ENCODE measurements at regions not wholly inside any gene's neighbourhood (a gene's known extent, or its start where the extent isn't known, plus 50 kb on each side); places are given as distances from the start of the nearest gene placed in this dataset.
A peak's percentile ranks its signal among the peaks of the same experiment; 100 is the strongest.

GRCh38 chr3:40790746-40791145, 266.0 kb downstream of the ZNF621 start:
- DNase-seq, result no peak
- TF ChIP-seq, protein P1, sequence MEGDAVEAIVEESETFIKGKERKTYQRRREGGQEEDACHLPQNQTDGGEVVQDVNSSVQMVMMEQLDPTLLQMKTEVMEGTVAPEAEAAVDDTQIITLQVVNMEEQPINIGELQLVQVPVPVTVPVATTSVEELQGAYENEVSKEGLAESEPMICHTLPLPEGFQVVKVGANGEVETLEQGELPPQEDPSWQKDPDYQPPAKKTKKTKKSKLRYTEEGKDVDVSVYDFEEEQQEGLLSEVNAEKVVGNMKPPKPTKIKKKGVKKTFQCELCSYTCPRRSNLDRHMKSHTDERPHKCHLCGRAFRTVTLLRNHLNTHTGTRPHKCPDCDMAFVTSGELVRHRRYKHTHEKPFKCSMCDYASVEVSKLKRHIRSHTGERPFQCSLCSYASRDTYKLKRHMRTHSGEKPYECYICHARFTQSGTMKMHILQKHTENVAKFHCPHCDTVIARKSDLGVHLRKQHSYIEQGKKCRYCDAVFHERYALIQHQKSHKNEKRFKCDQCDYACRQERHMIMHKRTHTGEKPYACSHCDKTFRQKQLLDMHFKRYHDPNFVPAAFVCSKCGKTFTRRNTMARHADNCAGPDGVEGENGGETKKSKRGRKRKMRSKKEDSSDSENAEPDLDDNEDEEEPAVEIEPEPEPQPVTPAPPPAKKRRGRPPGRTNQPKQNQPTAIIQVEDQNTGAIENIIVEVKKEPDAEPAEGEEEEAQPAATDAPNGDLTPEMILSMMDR (IDR thresholded peaks at IDR 0.05), result no peak

DNA sequence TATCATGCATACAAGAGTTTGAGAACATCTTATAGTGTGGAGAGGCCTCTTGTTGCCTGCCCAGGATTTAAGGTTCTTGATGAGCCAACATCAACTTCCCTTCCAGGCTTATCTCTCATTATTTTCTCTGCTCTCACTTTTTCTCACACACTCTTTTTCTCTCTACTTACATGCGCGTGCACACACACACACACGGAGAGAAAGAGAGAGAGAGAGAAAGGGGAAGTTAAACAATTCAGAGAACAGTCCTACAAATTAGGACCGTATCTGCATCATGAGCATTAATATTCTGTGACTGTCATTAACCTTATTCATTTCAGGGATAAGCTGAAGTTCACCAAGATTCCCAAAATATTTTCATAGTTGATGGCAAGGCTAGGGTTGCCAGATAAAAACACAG, 269.0 kb downstream of the ZNF621 start:
- H2AFZ ChIP-seq (ENCODE audit: insufficient read depth, low read depth, low read length, poor library complexity, severe bottlenecking), result peak overlapping the region; percentile 32
- Mint-ChIP-seq H3K36me3 (no peaks in the 10 kb centered on the region), H3K27me3 (ENCODE audit: low read depth in 3 of 3) (peaks cover 2 to 3% (median 3%) of the 10 kb centered on the region in 3 donors), H3K9me3 (peaks cover 0 to 8% (median 2%) of the 10 kb centered on the region in 7 donors), H3K4me1 (peaks cover 10% of the 10 kb centered on the region), H3K27ac (no peak overlapping the region), H3K4me3 (no peak overlapping the region)
- H3K9me3 ChIP-seq (replicated peaks in 1 of 2; ENCODE audit: control insufficient read depth in 1 of 2, insufficient read depth in 1 of 2, low read length in 2 of 2), result no peaks in the 10 kb centered on the region
- TF ChIP-seq, protein P1 (IDR thresholded peaks at IDR 0.05), result no peak
- no peaks in the 10 kb centered on the region for H3K27me3 ChIP-seq (ENCODE audit: control insufficient read depth in 2 of 2, insufficient read depth in 2 of 2, low read length in 2 of 2)
- H4K20me1 ChIP-seq (ENCODE audit: insufficient read depth, low read length), result no peaks in the 10 kb centered on the region
- H3K4me3 ChIP-seq (replicated peaks in 1 of 3; ENCODE audit: low read depth in 2 of 3, low read length in 3 of 3), result no peak overlapping the region
- no peak overlapping the region for H3K27ac ChIP-seq (ENCODE audit: low read depth in 1 of 2, low read length in 2 of 2)
- no peak overlapping the region for H3K9ac ChIP-seq (ENCODE audit: insufficient read depth, low read length, poor library complexity, severe bottlenecking)
- no peaks in the 10 kb centered on the region for H3K79me2 ChIP-seq (ENCODE audit: insufficient read depth, low read length)
- intact Hi-C loops (cut with micrococcal nuclease), result loop anchor here in 1 of 2 donors (10.0 kb wide), 1 partner anchor 321 kb away; no protein-coding TSS in a partner anchor
- peaks cover 6 to 10% of the 10 kb centered on the region in 2 donors for H3K4me1 ChIP-seq (ENCODE audit: control insufficient read depth in 1 of 2, insufficient read depth in 2 of 2, low read length in 2 of 2)
- H3K36me3 ChIP-seq (replicated peaks in 1 of 2; ENCODE audit: control insufficient read depth in 1 of 2, insufficient read depth in 2 of 2, low read length in 2 of 2), result no peaks in the 10 kb centered on the region
- H3K4me2 ChIP-seq (replicated peaks; ENCODE audit: extremely low read depth, low read length, poor library complexity, severe bottlenecking), result no peak overlapping the region
- DNase-seq, result peak in 1 of 3 donors; percentile 9
- no CpG with 5 or more reads among the region's 4 CpGs for WGBS (ENCODE audit: insufficient coverage)

More at GRCh38 chr3:40790746-40791145, 266.0 kb downstream of the ZNF621 start:
- intact Hi-C loops (cut with micrococcal nuclease), result loop anchor here in 1 of 2 donors (10.0 kb wide), 1 partner anchor 324 kb away; no protein-coding TSS in a partner anchor
- Histone ChIP-seq H3K9me3 (replicated peaks in 1 of 2; ENCODE audit: control insufficient read depth in 1 of 2, insufficient read depth in 1 of 2, low read length in 2 of 2) (peaks cover 0 to 3% of the 10 kb centered on the region in 2 donors), H3K27me3 (ENCODE audit: control insufficient read depth in 2 of 2, insufficient read depth in 2 of 2, low read length in 2 of 2) (no peaks in the 10 kb centered on the region), H3K4me1 (ENCODE audit: control insufficient read depth in 1 of 2, insufficient read depth in 2 of 2, low read length in 2 of 2) (no peaks in the 10 kb centered on the region), H3K79me2 (ENCODE audit: insufficient read depth, low read length) (no peaks in the 10 kb centered on the region), H3K9ac (ENCODE audit: insufficient read depth, low read length, poor library complexity, severe bottlenecking) (no peak overlapping the region), H3K36me3 (replicated peaks in 1 of 2; ENCODE audit: control insufficient read depth in 1 of 2, insufficient read depth in 2 of 2, low read length in 2 of 2) (no peaks in the 10 kb centered on the region), H3K4me2 (replicated peaks; ENCODE audit: extremely low read depth, low read length, poor library complexity, severe bottlenecking) (no peak overlapping the region), H4K20me1 (ENCODE audit: insufficient read depth, low read length) (no peaks in the 10 kb centered on the region), H2AFZ (ENCODE audit: insufficient read depth, low read depth, low read length, poor library complexity, severe bottlenecking) (no peak overlapping the region), H3K27ac (ENCODE audit: low read depth in 1 of 2, low read length in 2 of 2) (no peak overlapping the region), H3K4me3 (replicated peaks in 1 of 3; ENCODE audit: low read depth in 2 of 3, low read length in 3 of 3) (no peak overlapping the region)
- Mint-ChIP-seq H3K9me3 (peaks cover 2 to 19% (median 7%) of the 10 kb centered on the region in 7 donors), H3K4me1 (peaks cover 5% of the 10 kb centered on the region), H3K27me3 (ENCODE audit: low read depth in 3 of 3) (peaks cover 0 to 3% (median 2%) of the 10 kb centered on the region in 3 donors), H3K4me3 (no peak overlapping the region), H3K27ac (peak overlapping the region in 1 of 7 donors; percentile 6), H3K36me3 (no peaks in the 10 kb centered on the region)
- WGBS (ENCODE audit: insufficient coverage), result 100% methylated on average over 2 of the region's 2 CpGs

All from CD14-positive monocyte (primary cell).